ENCODE measurements at regions not wholly inside any gene's neighbourhood (a gene's known extent, or its start where the extent isn't known, plus 50 kb on each side); places are given as distances from the start of the nearest gene placed in this dataset.

GRCh38 chr4:125096662-125097061 lies 218.1 kb upstream of the FAT4 start:
- Histone ChIP-seq H3K27me3 (replicated peaks in 1 of 4; ENCODE audit: control insufficient read depth in 3 of 4, extremely low read depth in 1 of 4, insufficient read depth in 3 of 4, low read length in 3 of 4) (no peaks in the 10 kb centered on the region), H2AK5ac (ENCODE audit: low read depth, low read length) (no peak overlapping the region), H3K36me3 (ENCODE audit: control insufficient read depth in 2 of 4, insufficient read depth in 4 of 4, low read length in 3 of 4) (no peaks in the 10 kb centered on the region), H2AFZ (ENCODE audit: low read length) (no peak overlapping the region), H3K23ac (ENCODE audit: insufficient read length) (no peak overlapping the region), H3K9me3 (ENCODE audit: insufficient read depth in 2 of 2, low read depth in 1 of 2, low read length in 1 of 2) (no peaks in the 10 kb centered on the region), H3K56ac (replicated peaks; ENCODE audit: insufficient read length, low read depth, low read length) (no peak overlapping the region), H4K20me1 (replicated peaks in 1 of 2; ENCODE audit: control insufficient read depth in 1 of 2, insufficient read depth in 2 of 2, low read length in 2 of 2) (no peaks in the 10 kb centered on the region), H3K4me1 (replicated peaks in 1 of 4; ENCODE audit: control insufficient read depth in 3 of 4, insufficient read depth in 4 of 4, low read length in 3 of 4) (no peaks in the 10 kb centered on the region), H4K91ac (replicated peaks; ENCODE audit: insufficient read length, low read length) (no peak overlapping the region), H3K79me1 (ENCODE audit: low read depth, low read length) (no peaks in the 10 kb centered on the region), H3K9ac (replicated peaks in 1 of 4; ENCODE audit: extremely low read depth in 1 of 4, low read depth in 3 of 4, low read length in 3 of 4) (no peak overlapping the region), H2BK12ac (ENCODE audit: low read depth, low read length) (no peak overlapping the region), H3K27ac (ENCODE audit: low read depth, low read length) (no peak overlapping the region), H4K8ac (ENCODE audit: extremely low read depth, insufficient read depth, low read length) (no peak overlapping the region), H2BK5ac (ENCODE audit: low read depth, low read length) (no peak overlapping the region), H3K4me2 (ENCODE audit: insufficient read depth in 1 of 2, low read depth in 2 of 2, low read length in 2 of 2) (no peak overlapping the region), H3K23me2 (ENCODE audit: low read depth, low read length) (no peaks in the 10 kb centered on the region), H2BK120ac (replicated peaks; ENCODE audit: low read depth, low read length) (no peak overlapping the region), H4K5ac (ENCODE audit: insufficient read length, low read depth, low read length) (no peak overlapping the region), H3K4ac (replicated peaks; ENCODE audit: insufficient read length, low read depth, low read length) (no peak overlapping the region), H2BK20ac (ENCODE audit: low read length) (no peak overlapping the region), H3K79me2 (ENCODE audit: control insufficient read depth in 1 of 2, insufficient read depth in 2 of 2, low read length in 2 of 2) (no peaks in the 10 kb centered on the region), H2BK15ac (ENCODE audit: low read length) (no peak overlapping the region), H3K14ac (ENCODE audit: insufficient read length) (no peak overlapping the region), H3K18ac (ENCODE audit: extremely low read depth, low read length) (no peak overlapping the region), H3K4me3 (ENCODE audit: extremely low read depth in 1 of 4, insufficient read depth in 2 of 4, low read depth in 3 of 4, low read length in 4 of 4) (no peak overlapping the region)
- ChIA-PET POLR2A (ENCODE audit: partially characterized antibody) (no interaction called here), CTCF (ENCODE audit: partially characterized antibody) (no interaction called here)
- 97% methylated on average over 3 of the region's 3 CpGs; no CpG with 5 or more reads in 1 of the 2 experiments for WGBS, 2 experiments (ENCODE audit: extremely low coverage in 1 of 2, insufficient coverage in 1 of 2, insufficient read length in 1 of 2, insufficient replicate concordance in 2 of 2, low coverage in 1 of 2, low lambda C conversion rate in 2 of 2, missing lambda C conversion rate in 1 of 2)
- DNase-seq (ENCODE audit: low read depth in 1 of 2, low spot score in 2 of 2) (no peak), FAIRE-seq (no peak)
- TF ChIP-seq TEAD4 (IDR thresholded peaks at IDR 0.05; ENCODE audit: low read depth, low read length) (no peak), RNF2 (IDR thresholded peaks at IDR 0.05; ENCODE audit: borderline replicate concordance, low read depth, low read length, missing control alignments, poor library complexity, severe bottlenecking) (no peak), YY1 (IDR thresholded peaks at IDR 0.05; ENCODE audit: low read depth, low read length) (no peak), CBX5 (IDR thresholded peaks at IDR 0.05; ENCODE audit: low read depth, low read length) (no peak), BCL11A (IDR thresholded peaks at IDR 0.05; ENCODE audit: low read depth in 2 of 2, low read length in 2 of 2) (no peak), SUZ12 (IDR thresholded peaks at IDR 0.05; ENCODE audit: low read length) (no peak), SIRT6 (IDR thresholded peaks at IDR 0.05; ENCODE audit: low read length) (no peak), RAD21 (IDR thresholded peaks at IDR 0.05 in 1 of 2, conservative IDR thresholded peaks at IDR 0.05 in 1 of 2; ENCODE audit: low read depth in 2 of 2, low read length in 2 of 2) (no peak), TAF1 (IDR thresholded peaks at IDR 0.05; ENCODE audit: low read depth, low read length) (no peak), RXRA (IDR thresholded peaks at IDR 0.05; ENCODE audit: insufficient read depth, low read depth, low read length) (no peak), HDAC2 (IDR thresholded peaks at IDR 0.05; ENCODE audit: borderline replicate concordance in 1 of 2, low read depth in 2 of 2, low read length in 2 of 2) (no peak), CHD1 (IDR thresholded peaks at IDR 0.05; ENCODE audit: low read depth, low read length) (no peak), NANOG (IDR thresholded peaks at IDR 0.05; ENCODE audit: insufficient read depth, low read depth, low read length, poor library complexity, severe bottlenecking) (no peak), SAP30 (IDR thresholded peaks at IDR 0.05; ENCODE audit: insufficient read depth, insufficient replicate concordance, low read length) (no peak)

All from H1 (cell line).